IMR-90 (cell line): ENCODE measurements at regions not wholly inside any gene's neighbourhood (a gene's known extent, or its start where the extent isn't known, plus 50 kb on each side); places are given as distances from the start of the nearest gene placed in this dataset.

ENCODE experiments used
- ATAC-seq: fragments of 200-7000 bp; cut with Tn5 transposase; 2 replicates; pipeline ENCODE4 v1.9.1; 2020; ENCODE audit warnings: low read depth, mild to moderate bottlenecking, moderate library complexity
- BruUV-seq: library from RNA; stranded (reverse); fragments of 400-500 nt; replicated peaks from 2 replicates; lab custom pipeline; 2021; lab: Mats Ljungman, UMichigan
- CTCF ChIA-PET: fragments of 300-600 bp; formaldehyde crosslinking; extraction: SDS; loops from one replicate; lab custom pipeline; 2021; ENCODE audit warnings: antibody characterized with exemption; lab: Yijun Ruan, JAX
- POLR2A ChIA-PET: fragments of 300-600 bp; sonication (Branson Sonifier 250); formaldehyde crosslinking; loops from one replicate; lab custom pipeline; 2022; ENCODE audit warnings: antibody characterized with exemption; ENCODE audit not compliant: unreplicated experiment; lab: Charles Lee
- DNase-seq: peaks from one replicate; pipeline ENCODE4 v3.0.0; 2013
- H2AFZ ChIP-seq: replicated peaks from 2 replicates; pipeline ENCODE3; 2013; ENCODE audit warnings: low read length, mild to moderate bottlenecking; ENCODE audit not compliant: poor library complexity
- H2AK5ac ChIP-seq: 2 replicates; pipeline ENCODE4 v1.6.1; 2013; ENCODE audit warnings: low read depth, low read length, inconsistent platforms
- H2AK9ac ChIP-seq: replicated peaks from 2 replicates; pipeline ENCODE3; 2013; ENCODE audit warnings: mild to moderate bottlenecking, low read depth, low read length, moderate library complexity; ENCODE audit not compliant: poor library complexity
- H2BK120ac ChIP-seq: 2 replicates; pipeline ENCODE4 v1.6.1; 2013; ENCODE audit warnings: low read depth, low read length, inconsistent platforms
- H2BK15ac ChIP-seq: 3 replicates; pipeline ENCODE4 v1.6.1; 2013; ENCODE audit warnings: low read depth, low read length, inconsistent platforms
- H2BK20ac ChIP-seq: 2 replicates; pipeline ENCODE4 v1.6.1; 2013; ENCODE audit warnings: low read depth, mild to moderate bottlenecking, inconsistent platforms, low read length, moderate library complexity
- H2BK5ac ChIP-seq: 2 replicates; pipeline ENCODE4 v1.6.1; 2013; ENCODE audit warnings: mild to moderate bottlenecking, low read depth, low read length, inconsistent platforms; ENCODE audit not compliant: poor library complexity, severe bottlenecking
- H3K14ac ChIP-seq: replicated peaks from 2 replicates; pipeline ENCODE4 v1.6.1; 2013; ENCODE audit warnings: low read depth, low read length, inconsistent platforms
- H3K18ac ChIP-seq: 2 replicates; pipeline ENCODE4 v1.6.1; 2013; ENCODE audit warnings: low read depth, low read length, control low read depth
- H3K23ac ChIP-seq: 2 replicates; pipeline ENCODE4 v1.6.1; 2013; ENCODE audit warnings: low read depth, low read length, inconsistent platforms
- H3K27ac ChIP-seq: 2 replicates; pipeline ENCODE4 v1.5.1; 2013; ENCODE audit warnings: mild to moderate bottlenecking, control low read depth, low read length; ENCODE audit not compliant: insufficient read depth
- H3K27me3 ChIP-seq: 2 replicates; pipeline ENCODE4 v1.6.1; 2013; ENCODE audit warnings: low read length; ENCODE audit not compliant: control insufficient read depth, insufficient read depth
- H3K36me3 ChIP-seq: 2 replicates; pipeline ENCODE4 v1.6.1; 2013; ENCODE audit warnings: low read length, mixed read lengths; ENCODE audit not compliant: control insufficient read depth, insufficient read depth
- H3K4ac ChIP-seq: 2 replicates; pipeline ENCODE4 v1.6.1; 2013; ENCODE audit warnings: low read depth, low read length, inconsistent platforms
- H3K4me1 ChIP-seq: 2 replicates; pipeline ENCODE4 v1.6.1; 2013; ENCODE audit warnings: low read length, mixed read lengths; ENCODE audit not compliant: control insufficient read depth, insufficient read depth
- H3K4me2 ChIP-seq: 2 replicates; pipeline ENCODE4 v1.6.1; 2013; ENCODE audit warnings: low read depth, mild to moderate bottlenecking, control low read depth, low read length, moderate library complexity
- H3K4me3 ChIP-seq: 2 replicates; pipeline ENCODE4 v1.5.1; 2013; ENCODE audit warnings: low read depth, mild to moderate bottlenecking, control low read depth, low read length, moderate library complexity; ENCODE audit not compliant: insufficient read depth
- H3K56ac ChIP-seq: 2 replicates; pipeline ENCODE4 v1.6.1; 2013; ENCODE audit warnings: low read length, inconsistent platforms; ENCODE audit not compliant: insufficient read depth; ENCODE audit errors: extremely low read depth
- H3K79me1 ChIP-seq, 2 experiments: 2 replicates each; pipeline ENCODE4 v1.6.1; 2013; ENCODE audit warnings: low read length in 2 of 2, inconsistent platforms in 1 of 2, low read depth in 1 of 2
- H3K9ac ChIP-seq: 2 replicates; pipeline ENCODE4 v1.6.1; 2013; ENCODE audit warnings: low read depth, low read length, control low read depth
- H3K9me1 ChIP-seq: 2 replicates; pipeline ENCODE4 v1.6.1; 2013; ENCODE audit warnings: low read length, inconsistent platforms; ENCODE audit not compliant: insufficient read depth
- H3K9me3 ChIP-seq: 2 replicates; pipeline ENCODE4 v1.6.1; 2013; ENCODE audit warnings: low read length; ENCODE audit not compliant: control insufficient read depth, insufficient read depth
- H4K20me1 ChIP-seq: 2 replicates; pipeline ENCODE4 v1.6.1; 2013; ENCODE audit warnings: low read length, inconsistent platforms; ENCODE audit not compliant: insufficient read depth
- H4K5ac ChIP-seq: 2 replicates; pipeline ENCODE4 v1.6.1; 2013; ENCODE audit warnings: mild to moderate bottlenecking, low read depth, low read length, control low read depth
- H4K8ac ChIP-seq, 2 experiments: 2 replicates each; pipeline ENCODE4 v1.6.1; 2013; ENCODE audit warnings: low read depth in 2 of 2, low read length in 2 of 2, control low read depth in 1 of 2, inconsistent platforms in 1 of 2
- H4K91ac ChIP-seq: 2 replicates; pipeline ENCODE4 v1.6.1; 2013; ENCODE audit warnings: low read depth, low read length, inconsistent platforms; ENCODE audit not compliant: insufficient read depth
- BHLHE40 ChIP-seq: fragments of 150-350 bp; IDR thresholded peaks from 2 replicates; pipeline ENCODE4 v1.6.1; 2016; ENCODE audit warnings: mild to moderate bottlenecking, low read depth, low read length
- CEBPB ChIP-seq: IDR thresholded peaks from 2 replicates; pipeline ENCODE4 v1.6.1; 2012; ENCODE audit warnings: low read depth, low read length, improper control_type of control experiment
- CHD1 ChIP-seq: IDR thresholded peaks from 2 replicates; pipeline ENCODE4 v1.6.1; 2012; ENCODE audit warnings: low read depth, low read length, improper control_type of control experiment
- FOS ChIP-seq: fragments of 150-350 bp; IDR thresholded peaks from 2 replicates; pipeline ENCODE4 v1.6.1; 2016; ENCODE audit warnings: low read depth, low read length
- MAFK ChIP-seq: IDR thresholded peaks from 2 replicates; pipeline ENCODE4 v1.6.1; 2012; ENCODE audit warnings: low read depth, low read length, improper control_type of control experiment
- MAZ ChIP-seq: IDR thresholded peaks from 2 replicates; pipeline ENCODE4 v1.6.1; 2012; ENCODE audit warnings: low read depth, mild to moderate bottlenecking, low read length, improper control_type of control experiment, moderate library complexity, borderline replicate concordance
- MXI1 ChIP-seq: IDR thresholded peaks from 2 replicates; pipeline ENCODE4 v1.6.1; 2012; ENCODE audit warnings: low read depth, mild to moderate bottlenecking, low read length, moderate library complexity, borderline replicate concordance
- POLR2A ChIP-seq: IDR thresholded peaks from 2 replicates; pipeline ENCODE4 v1.6.1; 2012; ENCODE audit warnings: mild to moderate bottlenecking, low read depth, low read length
- RAD21 ChIP-seq: IDR thresholded peaks from 2 replicates; pipeline ENCODE4 v1.6.1; 2012; ENCODE audit warnings: low read length, improper control_type of control experiment
- RCOR1 ChIP-seq: IDR thresholded peaks from 2 replicates; pipeline ENCODE4 v1.6.1; 2012; ENCODE audit warnings: mild to moderate bottlenecking, low read length, improper control_type of control experiment; ENCODE audit not compliant: insufficient replicate concordance
- RFX5 ChIP-seq: IDR thresholded peaks from 2 replicates; pipeline ENCODE4 v1.8.0; 2012; ENCODE audit warnings: low read depth, mild to moderate bottlenecking, low read length, moderate library complexity
- SMC3 ChIP-seq: fragments of 150-350 bp; IDR thresholded peaks from 2 replicates; pipeline ENCODE4 v1.6.1; 2016; ENCODE audit warnings: low read depth, mild to moderate bottlenecking, antibody characterized with exemption, low read length, moderate library complexity
- WGBS, 2 experiments: methylation state at CpG; one replicate each; pipeline versions ENCODE4 v1.1.5 to v1.1.7; 2013; ENCODE audit warnings: missing lambda C conversion rate in 2 of 2; ENCODE audit not compliant: insufficient read length in 1 of 2; ENCODE audit errors: extremely low coverage in 2 of 2; 5-methylcytosine and 5-hydroxymethylcytosine counted together
- dilution Hi-C: fragments of 300-500 bp; cut with HindIII; formaldehyde crosslinking; loops from one replicate; pipeline ENCODE4 v1.14.3; 2018; ENCODE audit warnings: low sequenced_read_pairs; ENCODE audit not compliant: unreplicated experiment
- in situ Hi-C: fragments of 300-500 bp; cut with MboI; formaldehyde crosslinking; loops from 3 replicates; pipeline ENCODE4 v1.14.3; 2019; ENCODE audit warnings: low sequenced_read_pairs, inconsistent platforms, mixed read lengths
- intact Hi-C: fragments of 100-400 bp; cut with micrococcal nuclease; formaldehyde crosslinking; loops from 2 replicates; pipeline ENCODE4 v1.10.0; 2022
- TF ChIP-seq, protein P1 (sequence below): fragments of 150-350 bp; IDR thresholded peaks from 2 replicates; pipeline ENCODE4 v1.6.1; 2017; ENCODE audit warnings: mild to moderate bottlenecking, antibody characterized with exemption, low read length, low read depth

- no peak overlapping the region for H3K4me2 ChIP-seq
- H2BK120ac ChIP-seq = no peak overlapping the region
- H3K18ac ChIP-seq = no peak overlapping the region
- H3K27me3 ChIP-seq = no peaks in the 10 kb centered on the region
- no peak overlapping the region for H3K27ac ChIP-seq
- no peak overlapping the region for H3K56ac ChIP-seq
- no peak overlapping the region for H2BK15ac ChIP-seq
- H3K36me3 ChIP-seq = no peaks in the 10 kb centered on the region
- DNase-seq (peak; percentile 2), ATAC-seq (peak; percentile 59; the same call in 1 of the 2 replicates)
- no peak overlapping the region for H4K5ac ChIP-seq
- no peaks in the 10 kb centered on the region for H4K20me1 ChIP-seq
- H4K91ac ChIP-seq = no peak overlapping the region
- no peak overlapping the region for H2AFZ ChIP-seq
- no peak overlapping the region for H3K23ac ChIP-seq
- ChIA-PET POLR2A (no interaction called here), CTCF (no interaction called here)
- no peak overlapping the region for H3K4me3 ChIP-seq
- no peak overlapping the region for H3K9ac ChIP-seq
- H4K8ac ChIP-seq = no peak overlapping the region
- H2BK20ac ChIP-seq = no peak overlapping the region
- intact Hi-C loops = no loop called here
- H2AK9ac ChIP-seq = no peak overlapping the region
- H2AK5ac ChIP-seq = no peak overlapping the region
- no peak for TF ChIP-seq SMC3
- no peak for TF ChIP-seq FOS
- no peak for TF ChIP-seq POLR2A
- no peak for TF ChIP-seq CEBPB
- no peak for TF ChIP-seq BHLHE40
- TF ChIP-seq MAZ = no peak
- TF ChIP-seq CHD1 = no peak
- no peak for TF ChIP-seq MXI1
- TF ChIP-seq RFX5 = no peak
- no peak for TF ChIP-seq RCOR1
- TF ChIP-seq RAD21 = no peak
- TF ChIP-seq MAFK = no peak
- TF ChIP-seq, protein P1, sequence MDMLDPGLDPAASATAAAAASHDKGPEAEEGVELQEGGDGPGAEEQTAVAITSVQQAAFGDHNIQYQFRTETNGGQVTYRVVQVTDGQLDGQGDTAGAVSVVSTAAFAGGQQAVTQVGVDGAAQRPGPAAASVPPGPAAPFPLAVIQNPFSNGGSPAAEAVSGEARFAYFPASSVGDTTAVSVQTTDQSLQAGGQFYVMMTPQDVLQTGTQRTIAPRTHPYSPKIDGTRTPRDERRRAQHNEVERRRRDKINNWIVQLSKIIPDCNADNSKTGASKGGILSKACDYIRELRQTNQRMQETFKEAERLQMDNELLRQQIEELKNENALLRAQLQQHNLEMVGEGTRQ = no peak
- H3K4ac ChIP-seq = no peak overlapping the region
- no peaks in the 10 kb centered on the region for H3K4me1 ChIP-seq
- BruUV-seq = no TSS peak
- H3K79me1 ChIP-seq = no peaks in the 10 kb centered on the region
- 0% methylated on average over 1 of the region's 2 CpGs; no CpG with 5 or more reads in 1 of the 2 experiments for WGBS, 2 experiments
- dilution Hi-C loops = no loop called here
- no peaks in the 10 kb centered on the region for H3K9me1 ChIP-seq
- in situ Hi-C loops = no loop called here
- H3K9me3 ChIP-seq = no peaks in the 10 kb centered on the region
- H2BK5ac ChIP-seq = no peak overlapping the region
- H3K14ac ChIP-seq = no peak overlapping the region
Measured at GRCh38 chr10:90621577-90621976, 236.3 kb downstream of the HTR7 start.
